Testis (tissue), 2 donors: ENCODE measurements at regions not wholly inside any gene's neighbourhood (a gene's known extent, or its start where the extent isn't known, plus 50 kb on each side); places are given as distances from the start of the nearest gene placed in this dataset.

ENCODE experiments used
- DNase-seq: peaks from one replicate; pipeline ENCODE4 v3.0.0-alpha.2; 2019
- H3K27ac ChIP-seq, 2 donors: fragments of 200-600 bp; sonication (generic); one replicate each; pipeline ENCODE4 v1.5.1; 2019
- H3K27me3 ChIP-seq: fragments of 200-600 bp; sonication (generic); one replicate; pipeline ENCODE4 v1.5.1; 2019
- H3K36me3 ChIP-seq: fragments of 200-600 bp; sonication (generic); one replicate; pipeline ENCODE4 v1.5.1; 2017; ENCODE audit warnings: low read depth; ENCODE audit errors: missing control alignments
- H3K4me1 ChIP-seq: fragments of 200-600 bp; sonication (generic); one replicate; pipeline ENCODE4 v1.5.1; 2019
- H3K4me3 ChIP-seq, 2 donors: fragments of 200-600 bp; sonication (generic); one replicate each; pipeline ENCODE4 v1.5.1; 2017 to 2019
- H3K9me3 ChIP-seq: fragments of 200-600 bp; sonication (generic); one replicate; pipeline ENCODE4 v1.5.1; 2017
- POLR2A ChIP-seq: fragments of 450-650 bp; IDR thresholded peaks from one replicate; pipeline ENCODE4 v1.6.1; 2017; ENCODE audit warnings: antibody characterized with exemption, mild to moderate bottlenecking, moderate library complexity
- WGBS, 2 donors: methylation state at CpG; one replicate each; pipeline ENCODE4 v1.1.5; 2018; 5-methylcytosine and 5-hydroxymethylcytosine counted together
- intact Hi-C: fragments of 100-400 bp; cut with DNase I; formaldehyde crosslinking; loops from one replicate; pipeline ENCODE4 v1.15.1; 2023; ENCODE audit warnings: low total_unique reads
- TF ChIP-seq, protein P1 (sequence below), 3 experiments: fragments of 450-650 bp in 2 of 3; fragments of 200-600 bp in 1 of 3; sonication (generic) in 1 of 3; IDR thresholded peaks; one replicate each; pipeline ENCODE4 v1.5.1; 2016 to 2019; ENCODE audit warnings: antibody characterized with exemption in 3 of 3, mild to moderate bottlenecking in 2 of 3, moderate library complexity in 1 of 3

DNA sequence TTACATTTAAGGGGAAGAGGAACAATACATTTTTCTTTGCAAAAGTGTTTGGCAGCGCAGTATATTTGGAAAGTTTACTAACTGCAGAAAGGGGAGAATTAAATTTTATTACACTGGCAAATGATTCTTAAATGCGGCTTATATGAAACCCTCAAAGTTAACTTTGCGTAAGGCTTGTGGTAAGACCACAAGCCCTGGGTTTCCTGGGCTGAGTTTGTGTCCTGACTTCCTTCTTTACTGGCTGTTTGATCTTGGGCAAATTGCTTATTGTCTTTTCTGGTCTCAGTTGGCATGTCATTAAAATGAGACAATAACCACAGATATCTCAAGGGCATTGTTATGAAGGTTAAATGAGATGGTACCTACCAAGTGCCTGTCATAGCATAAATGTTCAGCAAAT is 106.8 kb downstream of the GLRX3 start:
- Histone ChIP-seq H3K9me3 (no peaks in the 10 kb centered on the region), H3K4me3 (no peak overlapping the region), H3K27ac (no peak overlapping the region), H3K36me3 (no peaks in the 10 kb centered on the region), H3K4me1 (no peaks in the 10 kb centered on the region), H3K27me3 (no peaks in the 10 kb centered on the region)
- 89 to 90% methylated on average over 3 of the region's 3 CpGs for WGBS, 2 donors
- TF ChIP-seq, protein P1, sequence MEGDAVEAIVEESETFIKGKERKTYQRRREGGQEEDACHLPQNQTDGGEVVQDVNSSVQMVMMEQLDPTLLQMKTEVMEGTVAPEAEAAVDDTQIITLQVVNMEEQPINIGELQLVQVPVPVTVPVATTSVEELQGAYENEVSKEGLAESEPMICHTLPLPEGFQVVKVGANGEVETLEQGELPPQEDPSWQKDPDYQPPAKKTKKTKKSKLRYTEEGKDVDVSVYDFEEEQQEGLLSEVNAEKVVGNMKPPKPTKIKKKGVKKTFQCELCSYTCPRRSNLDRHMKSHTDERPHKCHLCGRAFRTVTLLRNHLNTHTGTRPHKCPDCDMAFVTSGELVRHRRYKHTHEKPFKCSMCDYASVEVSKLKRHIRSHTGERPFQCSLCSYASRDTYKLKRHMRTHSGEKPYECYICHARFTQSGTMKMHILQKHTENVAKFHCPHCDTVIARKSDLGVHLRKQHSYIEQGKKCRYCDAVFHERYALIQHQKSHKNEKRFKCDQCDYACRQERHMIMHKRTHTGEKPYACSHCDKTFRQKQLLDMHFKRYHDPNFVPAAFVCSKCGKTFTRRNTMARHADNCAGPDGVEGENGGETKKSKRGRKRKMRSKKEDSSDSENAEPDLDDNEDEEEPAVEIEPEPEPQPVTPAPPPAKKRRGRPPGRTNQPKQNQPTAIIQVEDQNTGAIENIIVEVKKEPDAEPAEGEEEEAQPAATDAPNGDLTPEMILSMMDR (IDR thresholded peaks at IDR 0.05): no peak
- no peak for TF ChIP-seq POLR2A
- intact Hi-C loops: no loop called here
- no peak for DNase-seq

- no peaks in the 10 kb centered on the region for H3K36me3 ChIP-seq
- no peak overlapping the region for H3K4me3 ChIP-seq
- no peaks in the 10 kb centered on the region for H3K4me1 ChIP-seq
- no peaks in the 10 kb centered on the region for H3K9me3 ChIP-seq
- H3K27ac ChIP-seq: no peak overlapping the region
- intact Hi-C loops: no loop called here
- no peaks in the 10 kb centered on the region for H3K27me3 ChIP-seq
- WGBS, 2 donors: 90 to 96% methylated on average over 15 to 16 of the region's 16 CpGs
- DNase-seq: no peak
- TF ChIP-seq POLR2A: no peak
- TF ChIP-seq, protein P1 (IDR thresholded peaks at IDR 0.05): no peak
These were observed 108.1 kb downstream of the GLRX3 start for GRCh38 chr10:130244031-130244927.

GRCh38 chr10:130244928-130245495 is 108.8 kb downstream of the GLRX3 start:
- intact Hi-C loops: no loop called here
- no peaks in the 10 kb centered on the region for H3K36me3 ChIP-seq

DNA sequence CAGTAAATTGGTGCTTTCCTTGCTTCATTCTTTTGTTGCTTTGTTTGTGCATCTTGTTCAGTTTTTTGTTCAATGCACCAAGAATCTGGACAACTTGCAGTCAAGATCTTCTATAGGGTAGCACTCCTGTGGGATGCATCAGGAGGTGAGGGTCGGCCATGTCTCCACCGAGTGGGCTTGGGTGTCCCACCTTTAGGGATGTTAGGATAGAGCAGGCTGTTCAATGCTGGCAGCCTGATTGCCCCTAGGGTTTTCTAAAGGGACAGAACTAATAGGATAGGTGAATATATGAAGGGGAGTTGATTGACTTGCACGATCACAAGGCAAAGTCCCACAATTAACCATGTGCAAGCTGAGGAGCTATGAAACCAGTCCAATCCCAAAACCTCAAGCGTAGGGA is 109.9 kb downstream of the GLRX3 start:
- no peak for TF ChIP-seq POLR2A
- TF ChIP-seq, protein P1 (IDR thresholded peaks at IDR 0.05): no peak
- DNase-seq: no peak
- Histone ChIP-seq H3K4me3 (no peak overlapping the region), H3K4me1 (no peaks in the 10 kb centered on the region), H3K27ac (no peak overlapping the region), H3K36me3 (no peaks in the 10 kb centered on the region), H3K27me3 (no peaks in the 10 kb centered on the region), H3K9me3 (no peaks in the 10 kb centered on the region)
- intact Hi-C loops: no loop called here
- WGBS, 2 donors: 96 to 98% methylated on average over 4 of the region's 4 CpGs

More at GRCh38 chr10:130244928-130245495, 108.8 kb downstream of the GLRX3 start:
- no peaks in the 10 kb centered on the region for H3K4me1 ChIP-seq
- DNase-seq: no peak
- H3K9me3 ChIP-seq: no peaks in the 10 kb centered on the region
- no peak overlapping the region for H3K27ac ChIP-seq
- WGBS, 2 donors: 88 to 89% methylated on average over 7 to 8 of the region's 8 CpGs
- H3K4me3 ChIP-seq: no peak overlapping the region
- TF ChIP-seq, protein P1 (IDR thresholded peaks at IDR 0.05): no peak
- TF ChIP-seq POLR2A: no peak
- no peaks in the 10 kb centered on the region for H3K27me3 ChIP-seq
